CD4-positive, alpha-beta T cell treated with Interleukin-15 for 4 hours (primary cell): ENCODE measurements at regions not wholly inside any gene's neighbourhood (a gene's known extent, or its start where the extent isn't known, plus 50 kb on each side); places are given as distances from the start of the nearest gene placed in this dataset.

Experiments
- DNase-seq: peaks from one replicate; pipeline ENCODE4 v3.0.0-alpha.2; 2020; ENCODE audit warnings: low spot score

DNA sequence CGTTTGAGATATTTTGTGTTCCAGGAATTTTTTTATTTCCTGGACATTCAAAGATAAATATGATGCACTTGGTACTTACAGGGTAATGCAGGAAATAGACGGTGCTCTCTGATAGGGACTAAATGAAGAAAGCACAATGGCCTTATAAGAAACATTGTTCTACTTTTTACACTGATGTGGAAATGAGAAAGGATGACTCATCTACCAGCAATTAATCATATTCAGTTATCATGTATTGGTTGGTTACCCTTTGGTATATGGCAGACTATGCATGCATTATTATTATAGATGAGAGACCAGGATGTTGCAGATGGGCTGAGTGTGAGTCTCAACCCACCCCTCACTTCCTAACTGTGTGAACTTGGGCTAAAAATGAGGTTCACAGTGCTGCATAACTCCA lies 222.2 kb downstream of the FLRT2 start:
- no peak for DNase-seq

DNA sequence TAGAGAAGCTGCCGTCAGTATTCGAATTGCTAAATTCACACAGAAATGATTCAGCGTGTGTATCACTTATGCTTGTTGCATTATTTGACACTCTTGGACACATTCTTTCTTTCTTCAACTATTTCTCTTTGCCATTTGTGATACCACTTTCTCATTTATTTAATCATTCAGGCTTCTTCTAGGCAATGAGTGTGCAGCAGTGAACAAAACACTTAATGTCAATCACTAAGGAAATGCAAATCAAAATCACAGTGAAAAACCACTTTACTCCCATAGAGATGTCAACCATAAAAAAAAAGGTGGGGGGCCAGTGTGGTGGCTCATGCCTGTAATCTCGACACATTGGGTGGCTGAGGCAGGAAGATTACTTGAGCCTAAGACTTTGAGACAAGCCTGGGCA lies 214.6 kb downstream of the FLRT2 start:
- DNase-seq = no peak

DNA sequence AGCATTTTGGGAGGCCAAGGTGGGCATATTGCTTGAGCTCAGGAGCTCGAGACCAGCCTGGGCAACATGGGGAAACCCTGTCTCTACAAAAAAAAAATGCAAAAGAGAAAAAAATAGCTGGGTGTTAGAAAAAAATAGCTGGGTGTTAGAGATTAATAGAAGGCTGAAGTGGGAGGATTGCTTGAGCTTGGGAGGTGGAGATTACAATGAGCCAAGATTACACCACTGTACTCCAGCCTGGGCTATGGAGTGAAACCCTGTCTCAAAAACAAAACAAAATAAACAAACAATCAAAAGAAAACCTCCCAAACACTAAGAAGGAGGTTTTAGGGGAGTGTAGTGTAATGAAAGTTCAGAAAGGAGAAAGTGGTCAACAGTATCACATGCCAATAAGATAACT lies 202.1 kb downstream of the FLRT2 start:
- no peak for DNase-seq

DNA sequence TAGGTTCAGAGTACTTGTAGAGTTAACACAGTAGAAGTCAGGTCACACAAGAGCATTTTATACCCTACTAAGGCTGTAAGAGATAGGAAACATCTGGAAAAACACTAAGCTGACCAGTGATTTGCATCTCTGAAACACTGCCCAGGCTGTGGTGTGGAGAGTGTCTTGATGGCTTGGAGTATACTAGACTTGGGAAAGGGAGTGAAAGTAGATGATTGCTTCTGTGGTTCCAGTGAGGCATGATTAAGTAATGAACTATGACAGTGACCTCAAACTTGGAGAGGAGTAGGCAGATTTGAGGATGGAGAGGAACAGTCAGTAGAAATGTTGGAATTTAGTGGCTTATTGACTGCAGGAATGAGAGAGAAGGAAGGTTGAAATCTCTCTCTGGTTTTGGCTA lies 201.2 kb downstream of the FLRT2 start:
- no peak for DNase-seq

DNA sequence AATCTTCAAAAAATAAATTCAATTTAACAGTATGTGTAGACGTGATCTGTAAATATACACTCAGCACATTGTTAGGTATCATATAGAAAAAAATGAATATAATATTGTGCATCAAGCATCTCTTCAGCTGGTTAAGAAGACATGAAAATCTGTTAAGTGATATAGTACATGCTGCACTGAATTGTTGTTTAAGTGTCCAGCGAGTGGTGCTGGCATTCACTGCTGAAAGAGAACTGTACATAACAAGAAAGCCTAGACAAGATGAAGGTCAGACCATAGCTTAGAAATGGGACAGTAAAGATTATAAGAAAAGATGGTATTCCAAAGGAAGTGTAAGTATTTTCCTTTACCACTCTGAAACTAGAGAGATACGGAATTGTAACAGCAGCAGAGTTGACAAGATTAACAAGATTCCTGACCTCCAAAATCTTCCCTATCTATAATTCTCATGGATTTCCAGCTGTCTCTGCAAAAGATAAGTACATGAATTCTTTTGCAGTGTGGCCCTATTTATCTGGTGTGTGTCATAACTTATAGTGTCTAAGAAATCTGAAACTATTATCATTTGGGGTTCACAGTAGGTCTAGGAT lies 198.6 kb downstream of the FLRT2 start:
- no peak for DNase-seq

DNA sequence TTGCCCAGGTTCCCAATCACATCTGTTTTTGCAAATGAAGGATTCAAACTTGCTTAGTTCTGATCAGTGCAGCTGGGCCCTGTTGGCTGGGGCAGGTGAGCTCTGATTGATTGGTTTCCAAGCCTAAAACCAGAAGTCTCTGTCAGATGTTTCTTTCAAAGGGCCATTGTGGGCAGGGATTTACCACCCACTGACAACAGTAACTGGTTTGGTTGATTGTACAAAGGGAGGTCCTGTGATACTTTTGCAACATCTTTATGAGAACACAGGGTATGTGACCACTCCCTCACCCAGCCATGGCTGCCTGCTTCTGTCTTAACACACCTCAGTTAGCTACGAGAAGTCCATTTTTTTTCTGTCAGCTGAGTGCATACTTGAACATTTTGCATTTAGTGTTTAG lies 184.1 kb downstream of the FLRT2 start:
- no peak for DNase-seq

DNA sequence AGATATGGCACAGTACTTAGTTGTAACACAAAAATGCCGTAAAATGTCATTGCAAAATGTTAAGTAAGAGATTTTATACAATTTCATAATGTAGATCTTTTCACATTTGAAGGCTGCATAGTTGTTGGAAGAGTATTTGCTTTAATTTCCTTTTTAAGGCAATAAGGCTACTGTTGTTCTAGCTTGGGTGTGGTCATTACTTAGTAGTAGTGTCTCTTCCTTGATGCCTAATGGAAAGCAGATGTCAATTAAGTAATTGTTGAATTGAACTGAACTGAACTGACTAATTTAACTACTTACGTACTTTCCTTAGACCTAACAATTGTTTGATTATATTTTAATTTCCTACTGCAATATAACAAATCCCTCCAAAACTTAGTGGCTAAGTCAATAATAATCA lies 181.7 kb downstream of the FLRT2 start:
- DNase-seq = no peak
